ENCODE measurements at regions not wholly inside any gene's neighbourhood (a gene's known extent, or its start where the extent isn't known, plus 50 kb on each side); places are given as distances from the start of the nearest gene placed in this dataset.

DNA sequence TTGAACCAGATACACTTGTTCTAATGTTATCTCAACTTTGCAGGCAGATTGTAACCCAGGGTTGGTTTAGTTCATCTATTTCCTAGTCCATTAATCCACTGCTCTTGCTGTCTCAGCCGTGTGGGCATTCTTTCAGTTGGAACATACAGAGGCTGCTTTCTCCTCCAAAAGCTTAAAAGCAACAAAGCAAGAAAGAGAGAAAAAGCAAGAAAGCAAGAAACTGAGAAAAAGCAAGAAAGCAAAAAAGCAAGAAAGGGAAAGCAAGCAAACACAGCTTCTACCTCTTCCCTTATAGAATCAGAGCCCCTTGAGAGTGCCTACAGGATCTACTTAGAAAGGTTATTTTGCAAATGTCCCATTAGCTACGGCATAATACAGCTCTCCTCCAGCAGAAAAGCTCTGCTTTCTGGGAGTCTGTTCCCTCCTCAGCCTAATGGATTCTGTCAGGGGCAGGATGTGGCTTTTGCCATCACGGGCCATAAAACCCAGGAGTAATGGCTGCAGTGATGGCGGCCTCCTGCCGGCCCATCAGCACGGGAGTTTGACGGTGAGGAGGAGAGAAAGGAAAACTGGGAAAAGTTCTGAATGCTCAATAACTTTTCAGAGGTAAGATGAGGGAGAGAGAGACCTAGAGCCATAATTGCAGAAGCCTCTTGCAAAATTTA is 156.8 kb upstream of the JARID2 start:
- TF ChIP-seq CTCF (IDR thresholded peaks at IDR 0.05) (no peak), POLR2A (IDR thresholded peaks at IDR 0.05) (no peak)
